IPS-18a (cell line): ENCODE measurements at regions not wholly inside any gene's neighbourhood (a gene's known extent, or its start where the extent isn't known, plus 50 kb on each side); places are given as distances from the start of the nearest gene placed in this dataset.

Experiments used
- H3K27ac ChIP-seq: one replicate; pipeline ENCODE4 v1.5.1; 2013; ENCODE audit warnings: low read length
- H3K27me3 ChIP-seq: one replicate; pipeline ENCODE4 v1.6.1; 2013; ENCODE audit warnings: mild to moderate bottlenecking, low read length; ENCODE audit not compliant: control insufficient read depth, insufficient read depth
- H3K36me3 ChIP-seq: one replicate; pipeline ENCODE4 v1.6.1; 2013; ENCODE audit warnings: low read depth, low read length; ENCODE audit not compliant: control insufficient read depth
- H3K4me1 ChIP-seq: one replicate; pipeline ENCODE4 v1.6.1; 2013; ENCODE audit warnings: low read depth, low read length; ENCODE audit not compliant: control insufficient read depth
- H3K4me3 ChIP-seq: one replicate; pipeline ENCODE4 v1.5.1; 2013; ENCODE audit warnings: low read length
- H3K9ac ChIP-seq: one replicate; pipeline ENCODE4 v1.6.1; 2013; ENCODE audit warnings: mild to moderate bottlenecking, low read length, moderate library complexity
- H3K9me3 ChIP-seq: one replicate; pipeline ENCODE4 v1.6.1; 2013; ENCODE audit warnings: low read depth, low read length; ENCODE audit not compliant: control insufficient read depth

DNA sequence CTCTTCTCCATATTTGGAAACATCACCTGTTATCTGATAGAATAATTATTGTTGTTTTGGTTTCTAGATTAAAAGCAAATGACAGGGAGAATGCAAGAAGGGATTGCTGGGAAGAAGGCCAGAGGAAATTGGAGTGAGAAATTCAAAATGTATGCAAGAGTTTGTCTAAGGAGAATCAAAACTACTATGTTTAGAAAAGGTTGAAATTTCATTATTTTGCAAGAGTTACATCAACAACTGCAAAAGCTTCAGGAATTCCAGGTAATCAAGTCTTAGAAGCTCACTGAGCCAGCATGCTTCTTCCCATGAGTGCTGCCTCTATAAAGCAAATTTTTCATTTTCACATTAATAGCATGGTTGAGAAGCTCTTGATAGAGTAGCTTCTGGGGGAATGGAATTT lies 177.2 kb upstream of the GBE1 start:
- Histone ChIP-seq H3K27me3 (no peaks in the 10 kb centered on the region), H3K36me3 (no peaks in the 10 kb centered on the region), H3K9ac (no peak overlapping the region), H3K27ac (no peak overlapping the region), H3K4me3 (no peak overlapping the region), H3K9me3 (no peaks in the 10 kb centered on the region), H3K4me1 (peaks cover 4% of the 10 kb centered on the region)

GRCh38 chr3:81936817-81937216 lies 175.4 kb upstream of the GBE1 start:
- H3K9ac ChIP-seq, result no peak overlapping the region
- no peaks in the 10 kb centered on the region for H3K9me3 ChIP-seq
- no peaks in the 10 kb centered on the region for H3K27me3 ChIP-seq
- H3K4me3 ChIP-seq, result no peak overlapping the region
- H3K4me1 ChIP-seq, result peaks cover 4% of the 10 kb centered on the region
- no peak overlapping the region for H3K27ac ChIP-seq
- no peaks in the 10 kb centered on the region for H3K36me3 ChIP-seq

GRCh38 chr3:81932681-81933080 lies 171.2 kb upstream of the GBE1 start:
- H3K27me3 ChIP-seq, result no peaks in the 10 kb centered on the region
- no peaks in the 10 kb centered on the region for H3K4me1 ChIP-seq
- no peak overlapping the region for H3K4me3 ChIP-seq
- H3K9me3 ChIP-seq, result no peaks in the 10 kb centered on the region
- H3K9ac ChIP-seq, result no peak overlapping the region
- H3K36me3 ChIP-seq, result no peaks in the 10 kb centered on the region
- H3K27ac ChIP-seq, result no peak overlapping the region

DNA sequence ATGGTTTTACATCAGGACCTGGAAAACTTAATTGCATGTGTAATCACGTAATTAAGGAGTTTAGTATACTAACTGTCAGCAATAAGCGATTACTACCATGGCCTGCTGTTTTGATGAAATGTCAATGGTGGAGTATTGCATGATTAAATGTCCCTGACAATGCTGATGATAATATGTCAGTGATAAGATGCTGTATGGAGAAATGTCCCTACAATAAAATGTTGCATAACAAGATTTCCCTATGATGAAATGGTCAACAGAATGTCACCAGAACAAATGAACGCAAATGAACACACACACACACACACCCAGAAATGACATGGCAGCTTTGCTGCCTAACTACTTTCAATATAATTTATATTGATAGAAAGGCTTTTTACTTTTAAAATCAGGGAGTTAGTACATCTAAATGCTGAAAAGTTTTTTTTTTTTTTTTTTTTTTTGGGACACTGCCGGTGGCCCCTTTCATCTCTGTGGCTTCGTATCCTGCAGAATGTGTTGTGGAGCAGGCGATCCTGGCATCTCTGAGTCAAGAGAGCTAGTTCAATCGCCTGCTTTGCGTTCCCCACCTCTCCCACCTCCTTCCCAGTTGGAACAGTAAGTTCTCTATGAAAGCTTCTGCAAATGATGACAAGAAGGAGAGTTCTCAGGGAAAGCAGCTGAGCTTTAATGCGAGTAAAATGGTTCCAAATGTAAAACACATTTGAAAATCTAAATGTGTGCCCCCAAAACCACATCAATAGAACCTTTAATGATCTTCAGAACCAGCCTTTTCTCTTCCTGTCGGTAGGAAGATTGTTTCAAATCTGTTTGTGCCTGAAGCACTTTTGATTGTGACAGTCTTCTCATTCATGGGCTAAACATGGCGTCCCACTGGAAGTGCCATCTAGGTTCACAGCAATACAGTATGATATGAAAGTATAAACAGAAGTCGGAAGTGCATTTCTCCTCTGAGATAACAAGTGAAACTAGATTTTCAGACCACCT lies 170.1 kb upstream of the GBE1 start:
- H3K4me3 ChIP-seq, result no peak overlapping the region
- no peak overlapping the region for H3K27ac ChIP-seq
- H3K9me3 ChIP-seq, result no peaks in the 10 kb centered on the region
- no peaks in the 10 kb centered on the region for H3K27me3 ChIP-seq
- H3K36me3 ChIP-seq, result no peaks in the 10 kb centered on the region
- H3K9ac ChIP-seq, result no peak overlapping the region
- no peaks in the 10 kb centered on the region for H3K4me1 ChIP-seq

GRCh38 chr3:81929697-81930096 lies 168.3 kb upstream of the GBE1 start:
- no peaks in the 10 kb centered on the region for H3K9me3 ChIP-seq
- no peak overlapping the region for H3K4me3 ChIP-seq
- no peaks in the 10 kb centered on the region for H3K27me3 ChIP-seq
- H3K9ac ChIP-seq, result no peak overlapping the region
- H3K4me1 ChIP-seq, result no peaks in the 10 kb centered on the region
- no peaks in the 10 kb centered on the region for H3K36me3 ChIP-seq
- no peak overlapping the region for H3K27ac ChIP-seq

DNA sequence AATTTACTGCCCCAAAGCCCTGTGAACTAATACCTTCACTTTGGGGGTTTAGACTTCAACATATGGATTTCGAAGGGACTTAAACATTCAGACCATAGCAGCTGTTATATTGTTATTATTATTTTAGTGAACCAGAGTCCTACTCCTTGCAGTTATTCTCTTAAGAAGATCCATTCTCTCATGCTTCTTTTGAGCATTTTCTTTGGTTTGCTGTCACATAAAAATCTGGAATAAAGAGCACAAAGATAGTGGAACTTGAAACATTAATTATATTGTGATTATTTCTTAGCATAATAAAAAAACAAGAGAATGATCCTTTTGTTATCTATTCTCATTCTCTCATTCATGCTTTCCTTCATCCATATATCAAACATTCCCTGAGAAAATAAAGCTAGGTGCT lies 166.4 kb upstream of the GBE1 start:
- Histone ChIP-seq H3K4me3 (no peak overlapping the region), H3K9me3 (no peaks in the 10 kb centered on the region), H3K27ac (no peak overlapping the region), H3K4me1 (no peaks in the 10 kb centered on the region), H3K9ac (no peak overlapping the region), H3K36me3 (no peaks in the 10 kb centered on the region), H3K27me3 (no peaks in the 10 kb centered on the region)

DNA sequence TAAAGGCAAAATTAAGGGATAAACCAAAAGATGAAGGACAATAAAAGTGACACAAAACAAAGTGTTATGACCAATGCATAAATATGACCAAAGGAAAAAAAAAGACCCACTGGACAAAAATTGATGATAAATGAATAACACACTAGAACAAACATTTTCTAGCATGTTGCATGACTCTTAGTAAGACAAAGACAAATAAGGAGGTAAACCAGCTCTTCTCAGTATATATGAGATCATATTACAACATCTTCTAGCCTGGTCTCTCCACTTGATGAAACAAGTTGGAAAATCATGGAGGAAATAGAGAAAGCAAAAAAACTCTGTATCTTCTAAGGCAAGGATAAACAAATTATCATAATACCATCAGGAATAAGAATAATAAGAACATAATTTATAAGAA lies 163.9 kb upstream of the GBE1 start:
- Histone ChIP-seq H3K36me3 (no peaks in the 10 kb centered on the region), H3K4me1 (no peaks in the 10 kb centered on the region), H3K4me3 (no peak overlapping the region), H3K9ac (no peak overlapping the region), H3K27ac (no peak overlapping the region), H3K27me3 (no peaks in the 10 kb centered on the region), H3K9me3 (no peaks in the 10 kb centered on the region)

- no peaks in the 10 kb centered on the region for H3K36me3 ChIP-seq
- H3K4me1 ChIP-seq, result peaks cover 6% of the 10 kb centered on the region
- no peaks in the 10 kb centered on the region for H3K9me3 ChIP-seq
- H3K9ac ChIP-seq, result no peak overlapping the region
- no peaks in the 10 kb centered on the region for H3K27me3 ChIP-seq
- no peak overlapping the region for H3K27ac ChIP-seq
- no peak overlapping the region for H3K4me3 ChIP-seq
Measured at GRCh38 chr3:81923038-81923437, 161.6 kb upstream of the GBE1 start.

DNA sequence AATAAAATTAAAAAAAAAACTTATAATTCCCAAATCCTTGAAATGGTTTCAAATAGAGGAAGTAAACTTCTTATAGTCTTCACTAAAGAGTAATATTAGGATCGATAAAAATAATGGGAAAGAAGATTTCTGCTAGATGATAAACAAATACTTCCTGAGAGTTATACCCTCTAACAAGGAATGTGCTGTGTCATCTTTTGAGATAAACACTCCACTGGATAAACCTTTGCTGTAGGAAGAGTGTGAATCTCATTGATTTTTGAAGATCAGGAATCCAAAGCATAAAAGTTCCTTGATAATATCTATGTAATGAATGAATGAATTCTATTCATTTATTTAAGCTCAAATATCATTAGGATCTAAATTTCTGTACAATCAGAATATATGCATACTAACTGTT lies 161.0 kb upstream of the GBE1 start:
- Histone ChIP-seq H3K9me3 (no peaks in the 10 kb centered on the region), H3K4me3 (no peak overlapping the region), H3K4me1 (peaks cover 6% of the 10 kb centered on the region), H3K27ac (no peak overlapping the region), H3K27me3 (no peaks in the 10 kb centered on the region), H3K36me3 (no peaks in the 10 kb centered on the region), H3K9ac (no peak overlapping the region)

DNA sequence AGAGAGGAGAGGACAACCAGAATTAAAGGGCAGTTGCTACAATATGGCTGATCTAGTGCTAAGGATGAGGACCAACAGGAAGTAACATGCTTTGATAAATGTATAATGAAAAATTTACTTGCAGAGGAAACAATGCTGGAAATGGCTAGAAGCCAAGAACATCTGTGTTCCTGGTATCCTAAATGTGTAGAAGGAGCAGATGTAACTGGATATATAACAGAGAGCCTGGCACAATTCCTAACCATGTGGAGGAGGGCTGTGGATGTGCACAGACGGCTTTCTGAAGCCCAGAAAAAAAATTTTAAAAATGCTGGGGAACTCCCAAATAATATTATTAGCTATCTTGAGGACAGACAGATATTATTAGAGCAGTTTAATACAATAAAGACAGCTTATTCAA lies 159.4 kb upstream of the GBE1 start:
- Histone ChIP-seq H3K27ac (no peak overlapping the region), H3K36me3 (no peaks in the 10 kb centered on the region), H3K9ac (no peak overlapping the region), H3K9me3 (no peaks in the 10 kb centered on the region), H3K27me3 (no peaks in the 10 kb centered on the region), H3K4me3 (no peak overlapping the region), H3K4me1 (peaks cover 6% of the 10 kb centered on the region)

GRCh38 chr3:81916890-81917289 lies 155.4 kb upstream of the GBE1 start:
- Histone ChIP-seq H3K36me3 (no peaks in the 10 kb centered on the region), H3K27me3 (no peaks in the 10 kb centered on the region), H3K4me3 (no peak overlapping the region), H3K9me3 (no peaks in the 10 kb centered on the region), H3K9ac (no peak overlapping the region), H3K4me1 (peaks cover 12% of the 10 kb centered on the region), H3K27ac (no peak overlapping the region)
